HG03558 (cell line): ENCODE measurements at regions not wholly inside any gene's neighbourhood (a gene's known extent, or its start where the extent isn't known, plus 50 kb on each side); places are given as distances from the start of the nearest gene placed in this dataset.
"Not testable (repeated sequence)": the region's sequence is repeated elsewhere in the genome, so short reads cannot be mapped to it uniquely, and the experiment has no call there.

Experiments
- ATAC-seq: cut with Tn5 transposase; IDR thresholded peaks from one replicate; pipeline ENCODE4 v1.9.1; 2021; ENCODE audit warnings: moderate number of reproducible peaks; ENCODE audit not compliant: unreplicated experiment; ENCODE audit errors: extremely low read depth

- no peak for ATAC-seq
Observed at GRCh38 chr18:39178166-39178565, 1612.6 kb upstream of the CELF4 start.

DNA sequence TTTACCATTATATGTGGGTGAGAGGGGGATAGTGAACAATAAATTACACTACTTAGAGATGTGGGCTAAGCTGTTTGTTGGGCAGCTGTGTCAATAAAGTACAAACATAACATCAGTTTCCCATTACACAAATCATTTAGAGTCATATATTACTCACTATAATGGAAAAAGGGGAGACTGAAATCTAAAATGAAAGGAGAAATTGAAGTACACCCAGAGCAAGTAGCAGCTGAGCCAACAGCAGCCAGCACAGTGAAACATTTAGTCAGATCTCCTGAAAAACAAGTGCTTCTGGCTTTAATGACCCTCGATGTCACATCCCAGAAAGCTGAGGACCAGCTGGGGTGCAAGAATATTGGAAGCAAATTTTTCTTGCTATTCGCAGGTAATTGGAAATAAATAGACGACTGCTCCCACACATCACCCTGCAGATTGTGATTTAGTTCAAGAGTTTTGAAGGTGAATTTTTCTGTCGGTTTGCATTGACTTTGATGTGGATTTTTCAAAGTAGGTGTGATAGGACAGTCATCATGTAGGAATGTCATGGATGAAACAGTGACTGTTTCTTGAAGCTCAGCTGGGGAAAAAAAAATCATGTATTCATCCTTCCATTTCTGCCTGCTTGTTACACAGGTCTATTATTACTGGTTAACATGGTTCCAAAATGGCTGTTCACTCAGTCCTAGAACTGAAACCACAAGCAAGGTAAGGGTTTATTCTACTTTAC lies 1607.3 kb upstream of the CELF4 start:
- ATAC-seq = no peak

DNA sequence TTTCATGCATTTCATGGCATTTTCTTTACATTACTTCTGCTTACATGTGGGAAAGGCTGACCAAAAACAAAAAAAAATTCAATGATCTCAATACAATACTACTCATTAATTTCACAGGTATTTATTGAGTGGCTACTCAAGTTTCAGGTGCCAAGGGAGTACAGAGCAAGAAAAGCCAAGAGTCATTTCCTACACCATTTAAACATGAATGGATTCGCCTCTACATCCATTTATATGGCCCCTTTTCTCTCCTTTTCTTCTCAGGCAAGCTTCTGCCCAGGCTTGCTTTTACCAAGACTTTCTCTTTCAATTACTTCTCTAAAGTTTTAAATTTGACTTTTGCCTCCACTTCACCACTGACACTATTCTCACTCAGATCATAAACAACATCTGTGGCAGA lies 1603.1 kb upstream of the CELF4 start:
- no peak for ATAC-seq

GRCh38 chr18:39167990-39168389 lies 1602.4 kb upstream of the CELF4 start:
- no peak for ATAC-seq

GRCh38 chr18:39166776-39167175 lies 1601.2 kb upstream of the CELF4 start:
- no peak for ATAC-seq

DNA sequence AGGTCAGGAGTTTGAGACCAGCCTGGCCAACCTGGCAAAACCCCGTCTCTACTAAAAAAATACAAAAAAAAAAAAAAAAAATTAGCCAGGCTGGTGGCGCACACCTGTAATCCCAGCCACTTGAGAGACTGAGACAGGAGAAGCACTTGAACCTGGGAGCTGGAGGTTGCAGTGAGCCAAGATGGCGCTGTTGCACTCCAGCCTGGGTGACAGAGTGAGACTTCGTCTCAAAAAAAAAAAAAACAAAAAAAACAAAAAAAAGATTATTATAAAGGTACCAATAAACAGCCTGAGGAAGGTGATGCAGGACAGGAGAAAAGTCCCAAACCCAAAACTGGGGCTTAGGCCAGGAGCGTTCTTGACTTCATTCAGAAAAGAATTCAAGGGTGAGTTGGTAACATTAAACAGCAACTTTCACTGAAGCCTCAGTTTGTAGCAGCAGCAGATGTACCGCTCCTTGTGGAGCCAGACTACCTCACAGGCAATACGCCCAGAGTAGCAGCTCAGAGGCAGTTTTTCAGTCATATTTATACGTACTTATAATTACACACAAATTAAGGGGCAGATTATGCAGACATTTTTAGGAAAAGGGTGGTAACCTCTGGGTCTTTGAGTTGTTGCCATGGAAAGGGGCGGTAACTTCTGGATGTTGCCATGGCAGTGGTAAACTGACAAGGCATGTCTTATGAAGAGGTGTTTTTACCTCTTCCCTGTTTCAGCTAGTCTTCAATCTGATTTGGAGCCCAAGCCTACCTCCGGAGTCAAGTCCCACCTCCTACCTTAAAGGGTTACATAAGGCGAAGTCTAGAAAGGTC lies 1596.6 kb upstream of the CELF4 start:
- no peak for ATAC-seq

- ATAC-seq = no peak
Observed at GRCh38 chr18:39149211-39149806, 1583.7 kb upstream of the CELF4 start.

- no peak for ATAC-seq
Observed at GRCh38 chr18:39134255-39134654, 1568.7 kb upstream of the CELF4 start.

DNA sequence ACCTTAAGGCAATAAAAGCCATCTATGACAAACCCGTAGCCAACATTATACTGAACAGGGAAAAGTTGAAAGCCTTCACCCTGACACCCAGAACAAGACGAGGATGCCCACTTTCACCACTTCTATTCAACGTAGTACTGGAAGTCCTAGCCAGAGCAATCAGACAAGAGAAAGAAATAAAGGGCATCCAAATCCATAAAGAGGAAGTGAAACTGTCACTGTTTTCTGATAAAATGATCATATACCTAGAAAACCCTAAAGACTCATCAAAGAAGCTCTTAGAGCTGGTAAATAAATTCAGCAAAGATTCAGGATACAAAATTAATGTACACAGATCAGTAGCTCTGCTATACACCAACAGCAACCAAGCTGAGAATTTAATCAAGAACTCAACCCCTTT lies 1561.9 kb upstream of the CELF4 start:
- ATAC-seq = not testable (repeated sequence)

GRCh38 chr18:39113790-39114189 lies 1548.2 kb upstream of the CELF4 start:
- ATAC-seq = no peak

DNA sequence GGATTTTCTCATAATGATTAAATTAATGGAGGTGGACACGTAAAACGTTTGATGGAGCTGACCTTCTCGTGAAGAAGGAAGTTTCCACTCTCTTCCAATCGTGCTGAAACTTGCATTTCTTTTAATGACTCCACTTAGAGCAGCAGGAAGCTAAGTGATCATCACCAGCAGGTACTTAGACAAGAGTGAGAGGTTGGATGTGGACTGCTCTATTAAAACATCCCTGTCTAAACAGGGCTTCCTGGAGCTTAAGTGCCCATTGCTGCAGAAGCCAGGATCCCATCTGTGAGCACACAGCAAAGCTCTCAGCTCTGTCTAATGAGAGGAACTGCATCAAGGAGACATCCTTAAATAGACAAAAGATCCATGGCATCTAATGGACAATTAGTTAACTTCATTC lies 1539.5 kb upstream of the CELF4 start:
- ATAC-seq = no peak

- no peak for ATAC-seq
Observed at GRCh38 chr18:39072970-39073369, 1507.4 kb upstream of the CELF4 start.

DNA sequence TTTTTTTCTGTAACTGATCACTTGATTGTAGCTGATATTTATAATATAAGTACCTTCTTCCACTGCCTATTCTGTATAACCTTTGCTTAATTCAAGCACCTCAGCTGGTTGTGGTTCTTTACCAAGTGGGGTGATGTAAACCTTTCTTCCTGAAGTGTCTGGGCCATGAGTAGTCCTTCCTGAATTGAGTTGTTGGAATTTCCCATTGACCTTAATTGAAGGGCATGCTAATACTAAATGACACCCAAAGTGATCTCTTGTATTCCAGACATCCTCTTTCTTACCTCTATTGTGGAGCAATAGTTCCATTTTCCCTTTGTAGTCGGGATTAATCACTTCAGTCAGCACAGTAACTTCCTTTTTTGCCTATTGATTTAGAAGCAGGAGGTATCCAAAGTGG lies 1496.8 kb upstream of the CELF4 start:
- ATAC-seq = no peak

DNA sequence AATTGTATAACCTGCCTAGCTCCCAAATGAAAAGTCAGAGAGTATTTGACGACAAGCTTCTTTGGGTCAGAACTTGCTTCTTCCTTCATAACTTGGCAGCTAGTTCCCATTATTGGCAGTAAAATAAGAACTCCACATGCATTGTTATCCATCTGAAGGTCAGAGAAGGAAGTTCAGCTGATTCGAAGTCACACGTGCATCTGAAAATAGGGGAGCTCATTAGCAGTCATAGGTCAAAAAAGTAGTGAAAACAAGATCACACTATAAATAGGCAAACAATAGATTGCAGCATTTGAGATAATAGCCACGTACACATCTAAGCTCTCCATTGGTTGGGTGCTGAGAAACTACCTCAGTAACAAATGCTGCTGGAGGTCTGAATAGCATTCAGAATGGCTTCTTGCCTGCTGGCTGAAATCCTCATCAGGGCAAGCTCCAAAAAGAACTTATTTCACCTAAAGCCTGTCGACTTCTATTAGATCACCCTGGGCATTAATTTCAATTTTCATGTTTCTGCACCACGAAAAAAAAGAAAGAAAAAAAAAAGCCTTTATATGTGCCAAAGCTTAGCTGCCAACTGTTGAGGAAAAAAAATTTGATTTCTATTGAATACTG lies 1492.9 kb upstream of the CELF4 start:
- ATAC-seq = no peak

GRCh38 chr18:39057423-39058064 lies 1491.9 kb upstream of the CELF4 start:
- ATAC-seq = no peak

- ATAC-seq = no peak
Observed at GRCh38 chr18:39053571-39053970, 1488.0 kb upstream of the CELF4 start.

- no peak for ATAC-seq
Observed at GRCh38 chr18:39051013-39051412, 1485.4 kb upstream of the CELF4 start.

GRCh38 chr18:39039813-39040212 lies 1474.2 kb upstream of the CELF4 start:
- ATAC-seq = no peak

DNA sequence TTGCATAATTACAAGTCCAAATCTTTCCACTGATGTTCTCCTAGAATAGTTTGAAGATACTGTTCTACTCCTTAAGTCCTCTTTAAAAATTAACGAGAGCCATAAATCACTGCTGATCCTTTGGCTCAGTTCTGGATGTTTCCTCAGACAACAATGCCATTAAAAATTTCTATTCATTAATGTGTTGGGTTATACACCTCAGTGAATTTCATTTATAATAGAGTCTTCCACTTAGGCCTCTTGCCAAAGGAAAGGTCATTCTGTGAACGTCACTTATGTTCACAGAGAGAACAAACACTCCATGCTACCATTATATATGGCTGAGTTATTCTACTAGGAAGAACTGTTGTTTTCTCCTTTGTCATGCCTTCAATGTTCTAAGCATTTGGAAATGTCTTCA lies 1472.3 kb upstream of the CELF4 start:
- no peak for ATAC-seq

DNA sequence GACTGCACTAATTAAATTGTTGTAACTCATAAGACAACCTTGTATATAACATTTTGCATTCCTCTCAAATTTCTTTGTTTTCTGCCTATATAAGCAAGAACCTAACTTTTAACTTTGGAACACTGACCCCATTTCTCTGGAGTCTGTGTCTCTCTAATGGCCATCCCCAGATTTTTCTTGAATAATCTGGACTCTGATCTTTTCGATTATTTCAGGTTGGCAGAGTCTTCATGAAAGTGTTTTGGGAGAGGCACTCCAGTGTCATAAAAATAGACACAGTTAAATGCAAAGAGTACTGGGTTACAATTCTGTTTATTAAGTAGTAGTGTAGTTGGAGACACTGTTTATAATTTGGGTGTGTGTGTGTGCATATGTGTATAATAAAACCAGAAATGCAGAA lies 1467.7 kb upstream of the CELF4 start:
- no peak for ATAC-seq
